HCT116 (cell line): ENCODE measurements at regions not wholly inside any gene's neighbourhood (a gene's known extent, or its start where the extent isn't known, plus 50 kb on each side); places are given as distances from the start of the nearest gene placed in this dataset.

Experiments
- ATAC-seq: fragments of 200-7000 bp; cut with Tn5 transposase; 2 replicates; pipeline ENCODE4 v1.9.1; 2020; ENCODE audit warnings: mild to moderate bottlenecking, moderate library complexity
- BruUV-seq: library from RNA; stranded (reverse); fragments of 400-500 nt; replicated peaks from 2 replicates; lab custom pipeline; 2021; lab: Mats Ljungman, UMichigan
- CTCF ChIA-PET: fragments of 300-600 bp; sonication (Branson Sonifier 250); formaldehyde crosslinking; loops from one replicate; lab custom pipeline; 2021; ENCODE audit warnings: antibody characterized with exemption; lab: Charles Lee
- POLR2A ChIA-PET: fragments of 300-600, 350-600 bp; sonication (Branson Sonifier 250); formaldehyde crosslinking; loops from one replicate; lab custom pipeline; 2021; ENCODE audit warnings: antibody characterized with exemption; lab: Charles Lee
- RAD21 ChIA-PET, 2 experiments: fragments of 300-600 bp; sonication (Branson Sonifier 250); formaldehyde crosslinking; loops; one replicate each; lab custom pipeline; 2023; ENCODE audit warnings: low total read pairs in 2 of 2; ENCODE audit not compliant: uncharacterized antibody in 2 of 2, unreplicated experiment in 2 of 2, low non-redundant PET in 1 of 2; lab: Charles Lee
- DNase-seq: peaks from one replicate; pipeline ENCODE4 v3.0.0-alpha.2; 2010; ENCODE audit warnings: low read depth, low spot score
- H2AFZ ChIP-seq: fragments of 200-600 bp; shearing (Covaris generic), sonication (generic); 2 replicates; pipeline ENCODE4 v1.6.1; 2017; ENCODE audit warnings: low read depth, mixed run types, mixed read lengths, antibody characterized with exemption, low read length; ENCODE audit not compliant: poor library complexity, severe bottlenecking
- H3K27ac ChIP-seq: 2 replicates; pipeline ENCODE4 v1.5.1; 2012; ENCODE audit warnings: low read depth, low read length
- H3K27me3 ChIP-seq: fragments of 200-600 bp; sonication (generic); 2 replicates; pipeline ENCODE4 v1.6.1; 2016; ENCODE audit warnings: mixed run types, low read length, mixed read lengths; ENCODE audit not compliant: insufficient read depth
- H3K36me3 ChIP-seq, 2 experiments: fragments of 200-500 bp in 1 of 2; fragments of 200-600 bp in 1 of 2; sonication (Bioruptor generic) in 1 of 2; sonication (generic) in 1 of 2; 2 replicates each; pipeline versions ENCODE4 v1.5.1 to v1.6.1; 2014 to 2016; ENCODE audit warnings: low read length in 2 of 2, inconsistent platforms in 1 of 2, mixed read lengths in 1 of 2, mixed run types in 1 of 2; ENCODE audit not compliant: insufficient read depth in 2 of 2, control insufficient read depth in 1 of 2
- H3K4me1 ChIP-seq, 2 experiments: fragments of 200-600 bp in 1 of 2; sonication (generic) in 1 of 2; 2 replicates each; pipeline versions ENCODE4 v1.5.1 to v1.6.1; 2012 to 2017; ENCODE audit warnings: low read length in 2 of 2, inconsistent platforms in 1 of 2, mild to moderate bottlenecking in 1 of 2, mixed read lengths in 1 of 2, mixed run types in 1 of 2, moderate library complexity in 1 of 2; ENCODE audit not compliant: insufficient read depth in 2 of 2, control insufficient read depth in 1 of 2
- H3K4me2 ChIP-seq: fragments of 200-600 bp; sonication (generic); 2 replicates; pipeline ENCODE4 v1.6.1; 2017; ENCODE audit warnings: mixed run types, low read length, mixed read lengths
- H3K4me3 ChIP-seq, 2 experiments: fragments of 200-600 bp in 1 of 2; sonication (generic) in 1 of 2; replicated peaks in 1 of 2; 2 replicates each; pipeline ENCODE4 v1.5.1; 2011 to 2016; ENCODE audit warnings: low read length in 2 of 2, control low read depth in 1 of 2, low read depth in 1 of 2, mild to moderate bottlenecking in 1 of 2, mixed read lengths in 1 of 2, mixed run types in 1 of 2
- H3K79me2 ChIP-seq: fragments of 200-600 bp; sonication (generic); 2 replicates; pipeline ENCODE4 v1.6.1; 2017; ENCODE audit warnings: mild to moderate bottlenecking, mixed run types, low read length, moderate library complexity, mixed read lengths; ENCODE audit not compliant: insufficient read depth
- H3K9ac ChIP-seq: fragments of 200-600 bp; sonication (generic); 2 replicates; pipeline ENCODE4 v1.6.1; 2016; ENCODE audit warnings: low read length, mixed read lengths
- H3K9me2 ChIP-seq: fragments of 200-600 bp; sonication (generic), shearing (Covaris generic); 2 replicates; pipeline ENCODE4 v1.6.1; 2017; ENCODE audit warnings: mixed run types, mild to moderate bottlenecking, moderate library complexity; ENCODE audit not compliant: insufficient read depth
- H3K9me3 ChIP-seq, 2 experiments: fragments of 200-500 bp in 1 of 2; fragments of 200-600 bp in 1 of 2; sonication (Bioruptor generic) in 1 of 2; sonication (generic) in 1 of 2; 2 replicates each; pipeline ENCODE4 v1.6.1; 2014 to 2017; ENCODE audit warnings: low read length in 2 of 2, mixed read lengths in 2 of 2, inconsistent platforms in 1 of 2, low read depth in 1 of 2, mild to moderate bottlenecking in 1 of 2, mixed run types in 1 of 2, moderate library complexity in 1 of 2; ENCODE audit not compliant: control insufficient read depth in 1 of 2, insufficient read depth in 1 of 2
- H4K20me1 ChIP-seq: fragments of 200-600 bp; sonication (generic), shearing (Covaris generic); 2 replicates; pipeline ENCODE4 v1.6.1; 2017; ENCODE audit warnings: mixed run types, mild to moderate bottlenecking, moderate library complexity; ENCODE audit not compliant: insufficient read depth
- CBX3 ChIP-seq: IDR thresholded peaks from 2 replicates; pipeline ENCODE4 v1.6.1; 2012; ENCODE audit warnings: low read depth
- CEBPB ChIP-seq: IDR thresholded peaks from 2 replicates; pipeline ENCODE4 v1.6.1; 2012; ENCODE audit warnings: low read depth
- EGR1 ChIP-seq: IDR thresholded peaks from 2 replicates; pipeline ENCODE4 v1.6.1; 2012; ENCODE audit warnings: low read depth
- ELF1 ChIP-seq: IDR thresholded peaks from 2 replicates; pipeline ENCODE4 v1.6.1; 2012; ENCODE audit warnings: low read depth, borderline replicate concordance
- EZH2 ChIP-seq: fragments of 200-600 bp; sonication (generic); IDR thresholded peaks from 2 replicates; pipeline ENCODE4 v1.6.1; 2017; ENCODE audit warnings: antibody characterized with exemption, mixed run types
- EZH2phosphoT487 ChIP-seq: fragments of 200-600 bp; IDR thresholded peaks from 2 replicates; pipeline ENCODE4 v1.6.1; 2018; ENCODE audit warnings: antibody characterized with exemption, borderline replicate concordance
- JUND ChIP-seq: IDR thresholded peaks from 2 replicates; pipeline ENCODE4 v1.6.1; 2012
- RAD21 ChIP-seq: IDR thresholded peaks from 2 replicates; pipeline ENCODE4 v1.6.1; 2012; ENCODE audit warnings: low read depth, mild to moderate bottlenecking
- SIN3A ChIP-seq: IDR thresholded peaks from 2 replicates; pipeline ENCODE4 v1.6.1; 2012; ENCODE audit warnings: low read depth
- SP1 ChIP-seq: IDR thresholded peaks from 2 replicates; pipeline ENCODE4 v1.6.1; 2012; ENCODE audit warnings: low read depth
- TCF7L2 ChIP-seq: IDR thresholded peaks from 2 replicates; pipeline ENCODE4 v1.7.0; 2011; ENCODE audit warnings: borderline replicate concordance, inconsistent platforms; ENCODE audit not compliant: insufficient read depth, insufficient read length; ENCODE audit errors: extremely low read depth
- ZBTB33 ChIP-seq: IDR thresholded peaks from 2 replicates; pipeline ENCODE4 v1.6.1; 2011; ENCODE audit warnings: mild to moderate bottlenecking, low read length, moderate library complexity; ENCODE audit not compliant: insufficient replicate concordance; ENCODE audit errors: extremely low read depth
- ZFX ChIP-seq: fragments of 450-650 bp; IDR thresholded peaks from 2 replicates; pipeline ENCODE4 v1.6.1; 2017
- intact Hi-C: fragments of 100-400 bp; cut with micrococcal nuclease; formaldehyde crosslinking; loops from 2 replicates; pipeline ENCODE4 v1.10.0; 2022
- TF ChIP-seq, protein P1 (sequence below): IDR thresholded peaks from 2 replicates; pipeline ENCODE4 v1.6.1; 2012; ENCODE audit warnings: low read depth
- TF ChIP-seq, protein P2 (sequence below): IDR thresholded peaks from 2 replicates; pipeline ENCODE4 v1.6.1; 2012

DNA sequence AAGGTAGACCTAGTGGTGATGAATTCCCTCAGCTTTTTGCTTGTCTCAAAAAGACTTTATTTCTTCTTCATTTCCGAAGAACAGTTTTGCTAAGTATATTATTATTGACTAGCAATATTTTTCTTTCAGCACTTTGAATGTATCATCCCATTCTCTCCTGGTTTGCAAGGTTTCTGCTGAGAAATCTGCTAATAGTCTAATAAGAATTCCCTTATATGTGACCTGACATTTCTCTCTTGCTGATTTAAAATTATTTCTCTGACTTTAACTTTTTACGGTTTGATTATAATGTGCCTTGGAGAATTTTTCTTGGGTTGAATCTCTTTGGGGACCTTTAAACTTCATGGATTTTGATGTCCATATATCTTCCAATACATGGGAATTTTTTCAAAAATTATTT lies 628.3 kb upstream of the ADGRL2 start:
- intact Hi-C loops = no loop called here
- POLR2A ChIA-PET = no interaction called here
- H3K79me2 ChIP-seq = no peaks in the 10 kb centered on the region
- no peaks in the 10 kb centered on the region for H4K20me1 ChIP-seq
- H3K4me2 ChIP-seq = no peak overlapping the region
- peaks cover 0 to 3% of the 10 kb centered on the region in 2 experiments; a peak in 1 of 4 replicates for H3K9me3 ChIP-seq
- DNase-seq (no peak), ATAC-seq (no peak)
- CTCF ChIA-PET = no interaction called here
- RAD21 ChIA-PET = no interaction called here
- 0 out of 2 replicates have a peak, but pooled peaks have one; percentile 23 for TF ChIP-seq CBX3
- TF ChIP-seq, protein P1, sequence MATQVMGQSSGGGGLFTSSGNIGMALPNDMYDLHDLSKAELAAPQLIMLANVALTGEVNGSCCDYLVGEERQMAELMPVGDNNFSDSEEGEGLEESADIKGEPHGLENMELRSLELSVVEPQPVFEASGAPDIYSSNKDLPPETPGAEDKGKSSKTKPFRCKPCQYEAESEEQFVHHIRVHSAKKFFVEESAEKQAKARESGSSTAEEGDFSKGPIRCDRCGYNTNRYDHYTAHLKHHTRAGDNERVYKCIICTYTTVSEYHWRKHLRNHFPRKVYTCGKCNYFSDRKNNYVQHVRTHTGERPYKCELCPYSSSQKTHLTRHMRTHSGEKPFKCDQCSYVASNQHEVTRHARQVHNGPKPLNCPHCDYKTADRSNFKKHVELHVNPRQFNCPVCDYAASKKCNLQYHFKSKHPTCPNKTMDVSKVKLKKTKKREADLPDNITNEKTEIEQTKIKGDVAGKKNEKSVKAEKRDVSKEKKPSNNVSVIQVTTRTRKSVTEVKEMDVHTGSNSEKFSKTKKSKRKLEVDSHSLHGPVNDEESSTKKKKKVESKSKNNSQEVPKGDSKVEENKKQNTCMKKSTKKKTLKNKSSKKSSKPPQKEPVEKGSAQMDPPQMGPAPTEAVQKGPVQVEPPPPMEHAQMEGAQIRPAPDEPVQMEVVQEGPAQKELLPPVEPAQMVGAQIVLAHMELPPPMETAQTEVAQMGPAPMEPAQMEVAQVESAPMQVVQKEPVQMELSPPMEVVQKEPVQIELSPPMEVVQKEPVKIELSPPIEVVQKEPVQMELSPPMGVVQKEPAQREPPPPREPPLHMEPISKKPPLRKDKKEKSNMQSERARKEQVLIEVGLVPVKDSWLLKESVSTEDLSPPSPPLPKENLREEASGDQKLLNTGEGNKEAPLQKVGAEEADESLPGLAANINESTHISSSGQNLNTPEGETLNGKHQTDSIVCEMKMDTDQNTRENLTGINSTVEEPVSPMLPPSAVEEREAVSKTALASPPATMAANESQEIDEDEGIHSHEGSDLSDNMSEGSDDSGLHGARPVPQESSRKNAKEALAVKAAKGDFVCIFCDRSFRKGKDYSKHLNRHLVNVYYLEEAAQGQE = no peak
- no peak overlapping the region for H3K9ac ChIP-seq
- no peaks in the 10 kb centered on the region for H3K27me3 ChIP-seq
- H3K27ac ChIP-seq = no peak overlapping the region
- H3K4me1 ChIP-seq = peaks cover 0 to 20% of the 10 kb centered on the region in 2 experiments; a peak in 2 of 4 replicates
- H3K9me2 ChIP-seq = no peaks in the 10 kb centered on the region
- BruUV-seq = no TSS peak
- no peak overlapping the region for H3K4me3 ChIP-seq
- H3K36me3 ChIP-seq = no peaks in the 10 kb centered on the region
- no peak overlapping the region for H2AFZ ChIP-seq

DNA sequence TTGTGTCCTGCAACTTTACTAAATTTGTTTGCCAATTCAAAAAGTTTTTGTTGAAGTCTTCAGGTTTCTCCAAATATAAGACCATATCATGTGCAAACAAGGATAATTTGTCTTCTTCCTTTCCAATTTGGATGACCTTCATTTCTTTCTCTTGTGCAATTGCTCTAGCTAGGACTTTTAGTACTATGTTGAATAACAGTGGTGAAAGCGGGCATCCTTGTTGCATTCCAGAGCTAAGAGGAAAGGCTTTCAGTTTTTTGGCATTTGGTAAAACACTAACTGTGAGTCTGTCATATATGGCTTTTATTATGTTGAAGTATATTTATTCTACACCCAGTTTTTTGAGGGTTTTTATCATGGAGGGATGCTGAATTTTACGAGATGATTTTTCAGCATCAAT lies 630.0 kb upstream of the ADGRL2 start:
- CTCF ChIA-PET = no interaction called here

More for the DNA sequence above, 630.0 kb upstream of the ADGRL2 start:
- no peak for ATAC-seq
- H3K9ac ChIP-seq = no peak overlapping the region
- no peaks in the 10 kb centered on the region for H3K9me2 ChIP-seq
- no peaks in the 10 kb centered on the region for H3K36me3 ChIP-seq
- H3K4me2 ChIP-seq = no peak overlapping the region
- H3K4me1 ChIP-seq = peaks cover 0 to 18% of the 10 kb centered on the region in 2 experiments; a peak in 2 of 4 replicates
- H3K27ac ChIP-seq = no peak overlapping the region
- POLR2A ChIA-PET = no interaction called here
- intact Hi-C loops = no loop called here
- BruUV-seq = no TSS peak
- no peak overlapping the region for H2AFZ ChIP-seq
- H3K79me2 ChIP-seq = no peaks in the 10 kb centered on the region
- no peaks in the 10 kb centered on the region for H3K27me3 ChIP-seq
- DNase-seq = no peak
- H3K4me3 ChIP-seq = no peak overlapping the region
- peaks cover 0 to 3% of the 10 kb centered on the region in 2 experiments; a peak in 1 of 4 replicates for H3K9me3 ChIP-seq
- no peaks in the 10 kb centered on the region for H4K20me1 ChIP-seq
- RAD21 ChIA-PET = no interaction called here
- no peak for TF ChIP-seq ELF1
- TF ChIP-seq CEBPB = no peak
- TF ChIP-seq SP1 = no peak
- no peak for TF ChIP-seq JUND
- TF ChIP-seq ZFX = no peak
- TF ChIP-seq EZH2phosphoT487 = no peak
- no peak for TF ChIP-seq RAD21
- no peak for TF ChIP-seq EGR1
- no peak for TF ChIP-seq TCF7L2
- TF ChIP-seq, protein P2, sequence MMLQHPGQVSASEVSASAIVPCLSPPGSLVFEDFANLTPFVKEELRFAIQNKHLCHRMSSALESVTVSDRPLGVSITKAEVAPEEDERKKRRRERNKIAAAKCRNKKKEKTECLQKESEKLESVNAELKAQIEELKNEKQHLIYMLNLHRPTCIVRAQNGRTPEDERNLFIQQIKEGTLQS = no peak
- no peak for TF ChIP-seq EZH2
- TF ChIP-seq SIN3A = no peak
- TF ChIP-seq ZBTB33 = no peak
